NCI-H1417 (cell line): ENCODE measurements at regions not wholly inside any gene's neighbourhood (a gene's known extent, or its start where the extent isn't known, plus 50 kb on each side); places are given as distances from the start of the nearest gene placed in this dataset.

Experiments used
- DNase-seq, 3 experiments: peaks; one replicate each; lab custom pipeline; 2025; lab: John Stamatoyannopoulos, UW

DNA sequence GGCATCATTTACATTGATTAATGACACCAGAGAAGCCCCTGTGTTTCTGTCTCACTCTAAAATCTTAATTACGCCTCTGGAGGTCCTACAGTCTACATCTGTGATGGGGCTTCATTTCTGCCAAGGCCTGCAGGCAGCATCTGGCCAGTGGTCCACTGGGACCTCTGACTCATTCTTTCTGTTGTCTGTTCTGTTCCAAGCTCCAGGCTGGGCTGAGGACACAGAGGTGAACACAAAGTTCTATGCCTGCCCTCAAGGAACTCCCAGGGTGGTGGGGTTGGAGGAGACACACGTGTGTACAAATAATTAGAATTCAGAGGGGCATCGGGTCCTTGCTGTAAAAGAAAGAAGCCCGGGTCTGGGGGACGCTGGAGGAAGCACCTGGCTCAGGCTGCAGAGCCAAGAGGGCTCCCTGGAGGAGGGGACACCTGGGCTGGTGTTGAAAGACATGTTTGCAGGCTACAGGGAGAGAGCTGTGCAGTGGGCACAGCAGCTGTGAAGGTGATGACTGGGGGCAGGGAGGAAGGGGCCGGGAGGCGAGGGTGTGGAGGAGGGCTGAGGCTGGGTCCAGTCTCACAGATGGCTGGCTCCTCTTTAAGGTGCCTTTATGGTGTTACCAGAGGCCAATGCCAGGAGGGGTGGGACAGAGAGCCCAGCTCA is 103.3 kb upstream of the PRR23E start:
- no peak for DNase-seq

DNA sequence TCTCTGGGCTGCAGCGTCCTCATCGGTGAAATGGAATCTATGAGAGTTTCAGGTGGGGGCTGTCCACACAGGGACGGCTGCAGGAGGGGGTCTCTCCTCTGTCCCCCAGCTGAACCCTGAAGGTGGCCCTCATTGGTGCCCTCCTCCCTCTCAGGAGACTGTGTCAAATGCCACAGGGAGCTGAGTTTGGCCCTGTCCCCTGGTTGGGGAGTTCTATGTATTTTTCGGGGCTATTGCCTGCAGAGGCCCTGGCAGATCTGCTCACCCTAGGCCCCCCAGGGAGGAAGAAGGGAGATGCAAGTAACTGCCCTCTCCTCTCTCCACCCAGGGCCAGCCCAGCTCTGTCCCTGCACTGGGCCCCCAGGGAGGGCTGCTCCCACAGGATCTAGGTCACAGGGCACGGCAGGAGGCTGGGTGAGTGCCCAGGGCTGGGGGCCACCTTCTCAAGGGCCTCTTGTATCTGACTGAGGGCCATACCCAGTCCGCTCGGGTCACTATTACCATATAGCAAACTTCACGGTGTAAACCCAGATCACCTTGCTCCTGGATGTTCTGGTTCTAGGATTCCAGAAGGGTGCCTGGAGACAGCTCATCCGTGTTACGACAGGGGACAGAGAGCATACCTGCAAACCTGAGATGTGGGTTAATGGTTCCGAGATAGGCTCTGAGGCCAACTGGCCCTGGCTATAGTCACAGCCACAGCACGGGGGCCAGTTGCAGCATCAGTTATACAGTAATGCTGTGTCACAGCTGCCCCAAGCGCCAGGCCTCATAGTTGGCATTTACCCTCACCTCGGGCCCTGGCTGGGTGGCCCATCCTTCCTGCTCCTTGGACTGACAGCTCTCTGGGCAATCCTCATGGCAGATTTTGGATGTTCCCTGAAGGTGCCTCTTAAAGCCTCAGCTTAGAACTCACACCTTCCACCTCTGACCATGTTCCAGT is 102.4 kb upstream of the PRR23E start:
- DNase-seq = no peak

DNA sequence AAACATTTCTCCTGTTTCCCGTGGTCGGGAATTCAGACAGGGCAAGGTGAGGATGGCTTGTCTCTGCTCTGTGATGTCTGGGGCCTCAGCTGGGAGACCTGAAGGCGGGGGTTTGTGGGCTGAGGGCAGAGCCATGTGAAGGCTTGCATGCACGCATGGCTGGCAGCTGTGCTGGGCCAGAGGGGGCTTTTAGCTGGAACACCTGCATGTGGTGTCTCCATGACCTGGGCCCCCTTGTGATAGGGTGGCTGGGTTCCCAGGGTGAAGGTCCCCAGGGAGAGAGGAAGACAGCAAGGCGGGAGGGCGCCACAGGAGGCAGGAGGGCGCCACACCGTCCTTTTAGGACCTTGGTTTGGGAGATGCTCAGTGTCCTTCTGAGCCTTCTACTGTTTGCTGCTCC is 101.6 kb upstream of the PRR23E start:
- DNase-seq = no peak

DNA sequence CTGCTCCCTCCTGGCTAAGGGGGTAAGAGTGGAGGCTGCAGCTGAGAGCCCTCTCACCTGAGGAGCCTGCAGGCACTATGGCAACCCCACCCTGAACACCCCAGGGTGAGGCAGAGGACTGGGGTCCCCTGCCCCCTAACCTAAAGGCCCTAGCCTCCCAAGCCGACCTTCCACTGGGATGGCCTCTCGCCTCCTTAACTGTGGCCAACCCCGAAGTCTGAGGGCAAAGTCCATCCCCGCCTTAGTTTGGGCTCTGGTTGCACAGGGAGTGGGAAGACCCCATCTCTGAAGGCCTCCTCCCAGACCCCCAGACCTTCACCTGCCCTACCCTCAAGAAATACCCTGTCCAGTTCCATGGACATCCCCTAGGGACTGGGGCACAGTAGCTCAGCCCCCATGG is 100.6 kb upstream of the PRR23E start:
- DNase-seq = no peak

DNA sequence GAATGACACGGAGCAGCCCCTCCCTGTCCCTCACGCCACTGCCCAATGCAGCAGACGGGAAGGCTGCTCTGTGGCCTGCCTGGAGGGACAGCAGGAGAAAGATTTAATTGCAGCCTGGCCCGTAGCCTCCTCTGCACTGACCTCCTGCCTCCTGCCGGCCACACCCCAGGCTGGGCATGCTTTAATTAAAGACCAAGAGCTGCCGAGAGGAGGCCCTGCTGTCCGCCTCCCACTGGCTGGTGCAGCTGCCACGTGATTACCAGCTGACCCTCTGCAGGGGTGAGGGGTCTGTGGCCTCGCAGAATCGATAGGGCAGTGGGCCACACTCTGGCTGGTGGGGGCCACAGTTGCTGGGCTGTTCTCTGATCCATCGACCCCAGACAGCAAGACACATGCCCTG is 100.2 kb upstream of the PRR23E start:
- DNase-seq = no peak

DNA sequence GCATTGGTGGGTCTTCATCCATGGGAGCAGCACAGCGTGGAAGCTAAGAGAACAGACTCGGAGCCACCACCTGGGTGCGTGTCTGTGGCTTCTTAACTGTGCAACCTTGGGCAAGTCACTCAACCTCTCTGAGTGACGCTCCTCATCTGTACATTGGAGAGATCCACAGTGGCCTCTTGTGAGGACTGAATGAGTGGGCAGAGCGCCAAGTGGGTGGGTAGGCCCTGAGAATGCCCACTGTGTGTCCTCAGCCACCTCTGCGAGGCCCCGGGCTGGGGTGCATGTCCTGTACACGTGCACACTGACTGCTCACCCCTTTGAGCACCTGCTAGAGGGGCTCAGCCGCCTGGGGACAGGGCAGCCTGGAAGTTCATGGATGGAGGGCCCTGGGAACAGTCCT is 99.6 kb upstream of the PRR23E start:
- DNase-seq = no peak

DNA sequence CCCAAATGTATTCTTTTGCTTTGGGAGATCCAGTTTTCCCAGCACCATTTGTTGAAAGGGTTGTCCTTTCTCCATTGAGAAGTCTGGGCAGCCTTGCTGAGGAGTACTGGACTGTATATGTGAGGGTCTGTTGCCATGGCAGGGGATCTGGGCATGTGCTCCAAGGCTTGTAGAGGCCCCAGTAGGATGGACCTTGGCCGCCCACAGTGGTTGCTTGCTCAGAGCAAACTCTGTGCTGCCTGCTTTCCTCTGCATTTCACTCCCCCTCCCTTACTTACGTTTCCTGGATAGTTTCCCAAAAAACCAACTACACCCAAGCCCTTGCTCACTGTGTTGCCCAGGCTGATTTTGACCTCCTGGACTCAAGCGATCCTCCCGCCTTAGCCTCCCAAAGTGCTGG is 97.2 kb upstream of the PRR23E start:
- no peak for DNase-seq

DNA sequence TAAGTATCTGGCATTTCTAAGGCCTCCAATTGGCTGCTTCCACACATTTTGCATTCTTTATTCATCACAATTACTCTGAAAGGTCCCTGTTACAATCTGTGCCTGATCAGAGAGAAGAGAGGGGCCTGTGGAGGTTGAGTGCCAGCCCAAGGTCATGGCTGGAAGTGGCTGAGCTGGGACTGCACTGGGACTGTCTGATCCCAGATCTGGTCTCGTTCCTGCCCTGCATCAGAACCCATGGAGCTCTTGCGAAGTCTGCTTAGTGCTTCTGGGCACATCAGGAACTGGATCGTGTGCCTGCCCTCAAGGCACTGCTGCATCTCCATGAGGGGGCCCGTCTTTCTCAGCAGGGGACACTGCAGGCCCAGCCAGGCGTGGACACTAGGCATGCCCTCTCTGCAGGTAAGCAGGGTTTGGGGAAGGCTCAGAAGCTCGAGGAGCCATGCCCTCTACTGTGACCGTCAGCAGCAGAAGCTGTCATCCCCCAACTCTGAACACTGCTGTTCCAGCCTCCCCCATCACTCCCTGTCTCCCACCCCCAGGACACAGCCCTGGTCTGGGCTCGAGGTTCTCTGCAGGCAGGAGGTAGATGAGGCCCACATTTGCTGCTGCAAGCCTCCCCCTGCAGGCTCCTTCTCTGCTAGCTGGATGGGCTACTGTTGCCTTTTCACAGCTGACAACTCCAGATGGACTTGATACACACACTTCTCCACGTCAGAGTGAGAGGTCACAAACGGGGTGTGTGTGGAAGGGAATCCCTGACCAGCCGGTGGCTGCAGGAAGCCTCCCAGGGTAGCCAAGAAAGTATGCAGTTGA is 96.5 kb upstream of the PRR23E start:
- no peak for DNase-seq

DNA sequence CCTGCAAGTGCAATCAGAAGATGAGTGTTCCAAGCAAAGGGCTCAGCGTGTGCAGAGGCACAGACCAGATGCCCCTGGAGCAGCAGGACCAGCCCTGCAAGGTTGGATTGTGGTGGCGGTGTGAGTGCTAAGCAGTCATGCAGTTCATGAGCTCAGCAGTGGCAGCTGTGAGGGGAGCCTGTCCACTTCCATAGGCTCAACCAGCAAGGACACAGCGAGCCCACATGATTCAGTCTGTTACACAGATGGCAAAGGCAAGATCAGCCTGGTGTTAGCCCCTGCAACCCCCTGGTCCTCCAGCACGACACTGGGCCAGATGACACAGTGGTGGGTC is 95.9 kb upstream of the PRR23E start:
- DNase-seq = no peak

DNA sequence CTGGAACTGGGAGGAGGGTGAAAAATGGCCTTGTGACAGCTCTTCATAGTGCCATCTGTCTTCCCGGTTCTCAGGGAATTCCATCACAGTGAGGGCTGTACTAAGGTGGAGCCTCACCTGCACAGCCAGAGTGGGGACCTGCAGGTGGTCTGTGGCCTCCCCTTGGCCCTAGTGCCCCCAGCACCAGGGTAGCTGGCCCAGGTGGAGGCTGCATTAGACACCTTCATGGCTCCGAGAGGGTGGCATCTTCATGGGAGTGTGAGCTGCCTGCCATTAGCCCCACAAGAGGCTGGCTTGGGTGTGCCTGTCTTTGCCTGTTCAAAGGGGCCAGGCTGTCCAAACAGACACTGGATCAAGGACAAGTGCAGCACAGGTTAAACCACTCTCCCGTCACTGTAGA is 95.5 kb upstream of the PRR23E start:
- DNase-seq = no peak

DNA sequence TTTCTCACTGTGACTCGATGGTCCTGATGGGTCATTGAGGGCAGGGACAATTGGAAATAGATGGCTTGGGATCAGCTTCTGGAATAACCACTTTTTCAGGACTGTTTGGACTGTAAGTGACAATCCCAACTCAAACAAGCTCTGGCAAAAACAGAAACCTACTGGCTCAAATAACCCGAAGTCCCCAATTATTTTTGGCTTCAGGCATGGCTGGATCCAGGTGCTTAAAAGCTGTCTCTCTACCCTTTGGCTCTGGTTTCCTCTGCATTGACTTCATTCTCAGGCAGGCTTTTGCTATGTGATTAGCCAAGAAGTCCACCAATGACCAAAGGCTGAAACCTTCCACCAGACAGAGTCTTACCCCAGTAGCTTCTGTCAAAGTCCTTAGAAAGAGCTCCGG is 92.9 kb upstream of the PRR23E start:
- DNase-seq = no peak

DNA sequence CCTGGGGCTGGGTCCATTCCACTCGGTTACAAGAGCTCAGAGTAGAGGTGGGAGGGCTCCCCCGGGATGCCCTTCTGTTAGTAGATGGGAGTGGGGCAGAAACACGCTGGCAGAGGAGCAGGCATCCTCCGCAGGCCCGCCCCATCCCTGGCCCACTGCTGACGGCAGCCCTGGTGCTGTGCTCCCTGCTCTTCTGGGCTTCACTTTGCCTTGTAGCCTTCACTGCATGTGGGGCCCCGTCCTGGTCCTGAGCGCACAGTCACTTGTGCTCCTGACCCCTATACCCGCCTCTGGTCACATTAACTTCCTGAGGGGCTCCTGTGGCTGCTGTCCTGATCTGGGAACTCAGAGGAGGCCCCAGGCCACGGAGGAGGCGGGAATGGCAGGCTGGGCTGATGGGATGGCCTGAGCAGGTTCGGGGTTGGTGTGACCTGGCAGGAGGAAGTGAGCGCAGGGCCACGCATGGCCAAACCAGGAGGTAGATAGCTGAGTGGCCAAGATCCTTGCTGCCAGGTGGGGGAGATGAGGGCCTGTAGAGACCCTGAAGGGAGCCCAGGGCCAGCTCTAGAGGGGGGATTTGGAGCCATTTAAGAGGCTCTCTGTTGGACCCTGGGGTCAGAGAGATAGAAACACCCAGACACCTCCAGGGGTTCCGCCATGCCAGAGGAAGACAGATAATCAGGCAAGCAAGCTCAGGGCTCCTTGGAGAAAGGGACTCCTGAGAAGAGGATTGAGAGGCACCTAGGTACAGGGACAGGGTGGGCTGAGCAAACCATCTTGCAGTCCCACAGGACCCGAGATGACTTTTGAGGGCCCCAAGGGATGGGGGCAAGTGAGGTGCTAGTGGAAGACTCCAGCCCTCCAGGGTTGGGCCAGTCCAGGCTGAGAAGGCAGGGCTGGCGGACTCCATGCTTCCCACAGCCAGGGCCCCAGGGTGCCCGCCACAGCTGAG is 92.2 kb upstream of the PRR23E start:
- no peak for DNase-seq

DNA sequence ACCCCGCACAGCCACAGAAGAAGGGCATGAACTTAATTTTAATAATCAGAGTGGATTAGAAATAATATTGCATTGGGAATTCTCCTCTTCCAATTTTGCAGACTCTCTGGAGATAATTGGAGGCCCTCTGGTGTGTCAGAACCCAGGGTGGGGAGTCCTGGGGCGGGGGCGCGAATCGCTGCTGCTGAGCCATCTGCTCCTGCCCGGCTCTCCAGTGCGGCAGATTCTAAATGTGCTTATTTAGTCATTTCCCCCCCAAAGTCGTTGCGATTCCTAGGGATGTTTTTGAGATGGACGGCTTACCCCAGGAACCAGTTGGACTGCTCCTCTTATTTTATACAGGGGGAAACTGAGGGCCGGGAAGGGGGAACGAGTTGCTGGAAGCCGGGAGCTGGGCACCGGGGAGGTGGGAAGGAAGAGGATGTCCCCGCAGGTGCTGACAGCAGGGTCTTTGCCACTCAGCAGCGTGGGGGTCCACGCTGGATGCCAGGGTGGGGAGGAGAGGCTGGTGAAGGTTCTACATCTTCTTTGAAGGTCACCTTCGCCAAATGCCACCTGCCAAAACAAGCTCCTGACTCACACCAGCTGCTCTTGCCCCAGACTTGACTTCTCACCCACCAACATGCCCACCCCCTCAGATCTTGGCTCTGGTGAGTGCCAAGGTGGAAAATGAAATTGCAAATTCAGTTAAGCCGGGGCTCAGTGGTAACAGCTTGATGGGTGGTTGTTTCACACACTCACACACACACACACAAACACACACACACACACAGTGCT is 91.3 kb upstream of the PRR23E start:
- DNase-seq = no peak

DNA sequence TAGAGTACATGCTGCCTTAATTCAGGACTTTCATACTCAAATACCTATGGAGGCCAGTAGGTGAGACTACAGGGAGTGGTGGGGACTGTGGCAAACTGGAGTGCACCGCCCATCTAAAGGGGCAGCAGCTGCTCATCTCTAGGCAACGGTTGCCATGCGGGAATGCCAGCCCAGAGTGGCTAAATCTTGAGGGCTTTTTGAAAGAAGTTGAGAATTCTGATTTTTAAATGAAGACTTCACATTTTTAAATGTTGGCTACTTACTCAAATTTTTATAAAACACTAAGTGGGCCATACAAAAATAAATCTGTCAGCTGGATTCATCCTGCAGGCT is 90.8 kb upstream of the PRR23E start:
- no peak for DNase-seq

DNA sequence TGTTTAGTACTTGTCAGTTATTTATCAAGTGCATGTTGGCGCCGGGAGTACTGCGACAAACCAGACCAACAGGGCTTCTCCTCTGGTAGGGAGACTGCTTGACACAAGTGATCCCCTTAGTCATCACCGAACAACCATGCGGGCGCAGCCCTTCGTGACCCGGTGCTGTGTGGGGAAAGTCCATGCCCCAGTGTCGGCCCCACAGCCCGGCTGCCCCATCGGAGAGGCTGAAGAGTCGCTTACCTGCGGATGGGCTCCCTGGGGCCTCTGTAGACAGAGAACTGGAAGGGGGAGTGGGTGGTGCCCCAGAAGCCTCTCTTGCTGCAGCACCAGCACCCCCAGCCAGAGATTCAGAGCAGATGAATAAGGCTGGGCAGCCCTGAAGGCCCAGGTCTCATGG is 90.3 kb upstream of the PRR23E start:
- DNase-seq = no peak

DNA sequence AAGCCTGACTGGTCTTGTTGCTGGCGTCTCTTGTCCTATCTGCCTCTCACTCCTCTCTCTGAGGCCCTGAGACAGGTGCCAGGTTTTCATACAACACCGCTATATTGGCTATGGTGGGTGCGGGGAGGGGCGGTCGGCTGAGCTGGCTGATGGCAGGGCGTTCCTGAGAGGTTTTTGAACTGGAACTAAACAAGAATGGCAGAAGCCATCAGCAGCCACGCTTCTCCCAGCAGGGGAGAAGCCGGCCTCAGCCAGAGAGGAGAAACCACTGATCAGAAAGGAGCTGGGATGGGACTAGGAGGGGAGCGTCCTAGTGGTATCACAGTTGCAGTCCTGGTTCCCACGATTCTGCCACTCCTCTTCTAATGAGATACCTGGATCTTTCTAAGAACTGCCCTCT is 89.9 kb upstream of the PRR23E start:
- peak in 2 of 3 experiments; percentile 17 to 81 for DNase-seq

DNA sequence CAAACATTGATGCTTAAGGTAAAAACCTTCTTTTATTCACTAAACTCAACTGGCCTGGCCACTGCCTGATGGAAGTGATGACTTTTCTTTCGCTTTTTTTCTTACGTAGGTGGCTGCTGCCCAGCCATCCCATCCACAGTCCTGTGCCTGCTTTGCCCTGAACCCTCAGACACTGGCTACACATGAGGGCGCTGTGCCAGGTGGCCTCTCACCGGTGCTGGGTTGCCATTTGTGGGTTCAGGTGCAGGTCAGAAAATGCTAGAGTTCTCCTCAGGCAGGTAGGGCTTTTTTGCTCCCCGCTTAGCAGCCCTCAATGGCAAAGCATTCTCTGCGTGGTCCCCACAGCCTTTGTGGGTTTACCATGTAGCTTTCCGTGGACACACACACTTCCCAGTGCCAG is 88.3 kb upstream of the PRR23E start:
- peak in 2 of 3 experiments; percentile 47 to 58 for DNase-seq

DNA sequence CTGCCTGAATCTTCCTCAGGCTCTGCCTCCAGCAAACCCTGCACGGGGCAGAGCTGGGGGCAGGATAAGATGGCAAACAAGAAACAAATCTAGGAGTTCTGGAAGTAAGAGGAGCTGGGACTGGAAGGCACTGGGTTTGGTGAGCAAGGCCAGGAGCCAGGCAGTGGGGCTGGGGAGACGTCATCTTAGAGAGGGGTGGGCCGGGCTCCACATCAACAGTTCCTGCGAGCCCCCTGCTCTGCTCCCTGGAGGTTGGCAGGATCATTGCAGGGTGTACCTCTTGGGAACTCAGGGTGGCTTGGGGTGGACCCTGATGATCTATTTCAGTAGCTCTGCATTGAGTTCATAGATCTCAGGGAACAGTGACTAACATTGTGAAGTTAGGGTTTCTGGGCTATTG is 87.3 kb upstream of the PRR23E start:
- no peak for DNase-seq

DNA sequence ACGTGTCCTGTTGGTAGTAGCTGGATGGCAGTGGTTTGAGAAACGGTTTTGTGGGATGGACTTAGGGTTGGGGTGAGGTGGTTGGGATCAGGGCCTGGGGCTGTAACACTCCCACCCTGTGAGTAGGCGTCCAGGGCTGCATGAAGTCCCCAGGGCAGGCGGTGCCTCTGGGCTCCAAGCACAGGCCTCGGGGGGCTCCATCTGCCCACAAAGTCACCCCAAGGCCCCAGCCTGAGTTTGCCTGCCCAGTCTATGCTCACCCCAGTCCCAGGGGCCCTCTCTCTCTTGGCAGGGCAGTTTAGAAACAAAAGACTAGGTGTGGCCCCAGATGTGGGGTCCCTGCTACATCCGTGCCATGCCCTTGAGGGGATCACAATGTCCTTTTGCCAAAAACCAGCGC is 86.9 kb upstream of the PRR23E start:
- no peak for DNase-seq

DNA sequence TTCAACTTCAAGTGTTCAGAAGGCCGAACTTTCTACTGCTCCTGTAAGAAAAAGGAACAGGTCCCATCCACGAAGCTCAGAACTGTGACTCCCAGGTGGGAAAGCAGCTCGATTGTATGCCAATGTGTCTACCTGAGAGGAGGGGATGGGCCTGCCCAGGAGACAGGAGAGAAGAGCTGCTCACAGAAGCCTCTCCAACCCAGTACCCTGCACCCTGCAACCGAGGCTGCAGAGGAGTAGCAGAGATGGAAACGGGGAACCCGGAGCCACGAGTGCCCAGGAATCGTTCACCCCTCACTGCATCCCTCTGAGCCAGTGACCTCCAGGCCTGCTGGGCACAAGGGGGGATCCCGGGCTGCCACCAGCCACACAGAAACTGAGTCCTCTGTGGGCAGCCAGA is 86.5 kb upstream of the PRR23E start:
- no peak for DNase-seq

DNA sequence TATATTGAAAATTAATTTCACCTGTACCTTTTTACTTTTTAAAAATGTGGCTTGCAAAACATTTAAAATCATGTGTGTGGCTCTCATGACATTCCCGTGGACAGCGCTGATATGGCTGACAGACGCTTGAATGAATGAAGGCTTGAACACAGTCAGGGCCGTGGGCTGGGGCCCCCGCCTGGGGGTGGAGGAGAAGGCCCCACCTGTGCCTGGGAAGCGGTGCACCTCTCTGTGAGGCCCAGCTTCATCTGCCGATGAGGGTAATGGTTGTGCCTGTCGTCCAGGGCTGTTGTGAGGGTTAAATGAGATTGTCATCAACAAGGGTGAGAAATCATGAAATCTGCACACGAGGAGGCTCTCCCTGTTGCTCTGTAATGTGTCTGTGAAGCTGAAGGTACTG is 85.9 kb upstream of the PRR23E start:
- DNase-seq = no peak
